H1 (cell line): ENCODE measurements at regions not wholly inside any gene's neighbourhood (a gene's known extent, or its start where the extent isn't known, plus 50 kb on each side); places are given as distances from the start of the nearest gene placed in this dataset.

Source experiments
- ATF2 ChIP-seq: IDR thresholded peaks from 2 replicates; pipeline ENCODE4 v1.6.1; 2012; ENCODE audit warnings: low read length, inconsistent platforms
- CBX5 ChIP-seq: fragments of 300-800, 300-1000 bp; sonication (generic); IDR thresholded peaks from 2 replicates; pipeline ENCODE4 v1.7.1; 2016; ENCODE audit warnings: antibody characterized with exemption, low read length, low read depth
- CTCF ChIP-seq, 3 experiments: IDR thresholded peaks; 1 replicate in 2 of 3; 2 replicates in 1 of 3; pipeline versions ENCODE4 v1.5.1 to v1.6.1; 2011; ENCODE audit warnings: low read length in 3 of 3, mild to moderate bottlenecking in 3 of 3, inconsistent platforms in 2 of 3, low read depth in 1 of 3, moderate library complexity in 1 of 3; ENCODE audit not compliant: insufficient read depth in 1 of 3; ENCODE audit errors: control extremely low read depth in 1 of 3
- EGR1 ChIP-seq: IDR thresholded peaks from 2 replicates; pipeline ENCODE4 v1.6.1; 2011; ENCODE audit warnings: low read depth, low read length, borderline replicate concordance
- JUN ChIP-seq: IDR thresholded peaks from 2 replicates; pipeline ENCODE4 v1.6.1; 2011; ENCODE audit warnings: low read depth, mild to moderate bottlenecking, improper control_type of control experiment, low read length
- NRF1 ChIP-seq: IDR thresholded peaks from 2 replicates; pipeline ENCODE4 v1.6.1; 2011; ENCODE audit warnings: mild to moderate bottlenecking, low read depth, low read length, improper control_type of control experiment
- PHF8 ChIP-seq: fragments of 200-600 bp; sonication (generic); conservative IDR thresholded peaks from 2 replicates; pipeline ENCODE4 v1.7.1; 2012; ENCODE audit warnings: low read depth, mild to moderate bottlenecking, inconsistent platforms, low read length, moderate library complexity
- SUZ12 ChIP-seq: fragments of 200-600 bp; sonication (generic); IDR thresholded peaks from 2 replicates; pipeline ENCODE4 v1.6.1; 2012; ENCODE audit warnings: mild to moderate bottlenecking, inconsistent platforms, low read length, moderate library complexity, mixed read lengths
- TAF1 ChIP-seq: IDR thresholded peaks from 2 replicates; pipeline ENCODE4 v1.6.1; 2011; ENCODE audit warnings: mild to moderate bottlenecking, low read depth, low read length
- TCF12 ChIP-seq: IDR thresholded peaks from 2 replicates; pipeline ENCODE4 v1.6.1; 2011; ENCODE audit warnings: low read depth, mild to moderate bottlenecking, low read length

- TF ChIP-seq CTCF (IDR thresholded peaks at IDR 0.05; ENCODE audit: control extremely low read depth in 1 of 3, insufficient read depth in 1 of 3, low read depth in 1 of 3, low read length in 3 of 3) (no peak), TAF1 (no peak), NRF1 (no peak), JUN (no peak), CBX5 (no peak), SUZ12 (no peak), PHF8 (no peak), TCF12 (no peak), ATF2 (no peak), EGR1 (no peak)
Measured at GRCh38 chr2:123648016-123648415, 377.1 kb upstream of the CNTNAP5 start.
